Kidney (tissue), 13 donors: ENCODE measurements at regions not wholly inside any gene's neighbourhood (a gene's known extent, or its start where the extent isn't known, plus 50 kb on each side); places are given as distances from the start of the nearest gene placed in this dataset.
A peak's percentile ranks its signal among the peaks of the same experiment; 100 is the strongest.

Source experiments
- DNase-seq, 5 donors: peaks; one replicate each; pipeline ENCODE4 v3.0.0-alpha.2; 2013 to 2020
- FAIRE-seq: peaks from 2 replicates; lab custom pipeline; 2012; peaks lifted over from hg19 to GRCh38; lab: Jason Lieb, UNC
- H3K27ac ChIP-seq, 2 donors: one replicate each; pipeline ENCODE4 v1.7.0; 2013; ENCODE audit warnings: low read depth in 2 of 2, low read length in 2 of 2, inconsistent platforms in 1 of 2
- H3K27me3 ChIP-seq: one replicate; pipeline ENCODE4 v1.7.1; 2013; ENCODE audit warnings: low read length, inconsistent platforms; ENCODE audit not compliant: control insufficient read depth, insufficient read depth
- H3K36me3 ChIP-seq, 3 donors: one replicate each; pipeline versions ENCODE4 v1.7.0 to v1.7.1; 2013; ENCODE audit warnings: low read length in 3 of 3, control low read depth in 1 of 3, inconsistent platforms in 1 of 3; ENCODE audit not compliant: insufficient read depth in 3 of 3, control insufficient read depth in 2 of 3
- H3K4me1 ChIP-seq, 3 donors: one replicate each; pipeline versions ENCODE4 v1.7.0 to v1.7.1; 2013; ENCODE audit warnings: low read length in 3 of 3, inconsistent platforms in 1 of 3, low read depth in 1 of 3; ENCODE audit not compliant: control insufficient read depth in 2 of 3, insufficient read depth in 2 of 3
- H3K4me3 ChIP-seq, 3 donors: one replicate each; pipeline versions ENCODE4 v1.7.0 to v1.8.1; 2013; ENCODE audit warnings: low read length in 3 of 3, control low read depth in 1 of 3, inconsistent platforms in 1 of 3
- H3K9ac ChIP-seq, 3 donors: one replicate each; pipeline versions ENCODE4 v1.7.0 to v1.7.1; 2013; ENCODE audit warnings: low read length in 3 of 3, control low read depth in 1 of 3, inconsistent platforms in 1 of 3
- H3K9me3 ChIP-seq, 3 donors: one replicate each; pipeline versions ENCODE4 v1.7.0 to v1.7.1; 2013; ENCODE audit warnings: low read length in 3 of 3, control low read depth in 1 of 3, inconsistent platforms in 1 of 3; ENCODE audit not compliant: control insufficient read depth in 2 of 3, insufficient read depth in 1 of 3
- intact Hi-C: fragments of 100-400 bp; cut with DNase I; formaldehyde crosslinking; loops from one replicate; pipeline ENCODE4 v1.11.1; 2022
- TF ChIP-seq, protein P1 (sequence below): IDR thresholded peaks from 3 replicates; pipeline ENCODE4 v1.5.1; 2012; ENCODE audit warnings: mild to moderate bottlenecking, moderate library complexity, borderline replicate concordance; ENCODE audit not compliant: insufficient read depth; ENCODE audit errors: extremely low read depth
- donor health status: control.
- donor health status: control.
- donor health status: control.
- donor health status: control.
- donor health status: control.
- donor health status: DM: yes; HTN: yes; CAD: no.
- donor health status: Normal renal cell carcinoma (clear cell type).

DNA sequence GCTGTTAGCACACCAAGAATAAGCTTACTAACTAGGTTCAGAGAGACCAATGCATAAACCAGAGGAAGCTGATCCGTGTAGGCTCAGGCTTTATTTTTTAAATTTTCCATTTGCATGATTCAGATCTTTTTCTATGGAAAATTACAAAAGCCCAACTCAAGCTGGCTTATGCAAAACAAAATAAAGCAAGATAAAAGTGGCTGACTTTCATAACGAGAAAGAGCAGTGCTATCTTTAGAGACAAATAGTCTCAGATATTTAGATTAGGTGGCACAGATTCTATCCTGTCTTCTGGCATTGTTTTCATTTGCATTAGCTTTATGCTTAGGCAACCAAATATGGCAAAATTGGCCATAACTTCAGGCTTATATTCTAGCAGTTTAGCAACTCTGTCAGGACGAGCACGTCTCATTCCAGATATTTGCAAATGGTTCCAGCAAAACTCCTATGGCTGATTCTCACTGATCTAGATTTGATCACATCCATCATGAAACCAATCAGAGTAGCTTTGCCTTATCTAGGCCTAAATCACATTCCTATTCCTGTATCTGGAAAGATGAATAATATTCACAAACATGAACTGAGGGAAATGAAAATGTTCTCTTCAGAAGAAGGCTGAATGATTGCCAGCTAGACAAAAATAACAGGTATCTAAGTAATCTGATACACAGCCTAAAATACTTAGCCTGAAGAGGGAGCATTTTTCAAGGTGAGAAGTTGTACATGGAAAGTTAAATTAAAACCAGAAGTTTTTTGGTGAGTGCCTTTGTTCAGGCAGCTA is 216.4 kb upstream of the DPPA4 start:
- TF ChIP-seq, protein P1, sequence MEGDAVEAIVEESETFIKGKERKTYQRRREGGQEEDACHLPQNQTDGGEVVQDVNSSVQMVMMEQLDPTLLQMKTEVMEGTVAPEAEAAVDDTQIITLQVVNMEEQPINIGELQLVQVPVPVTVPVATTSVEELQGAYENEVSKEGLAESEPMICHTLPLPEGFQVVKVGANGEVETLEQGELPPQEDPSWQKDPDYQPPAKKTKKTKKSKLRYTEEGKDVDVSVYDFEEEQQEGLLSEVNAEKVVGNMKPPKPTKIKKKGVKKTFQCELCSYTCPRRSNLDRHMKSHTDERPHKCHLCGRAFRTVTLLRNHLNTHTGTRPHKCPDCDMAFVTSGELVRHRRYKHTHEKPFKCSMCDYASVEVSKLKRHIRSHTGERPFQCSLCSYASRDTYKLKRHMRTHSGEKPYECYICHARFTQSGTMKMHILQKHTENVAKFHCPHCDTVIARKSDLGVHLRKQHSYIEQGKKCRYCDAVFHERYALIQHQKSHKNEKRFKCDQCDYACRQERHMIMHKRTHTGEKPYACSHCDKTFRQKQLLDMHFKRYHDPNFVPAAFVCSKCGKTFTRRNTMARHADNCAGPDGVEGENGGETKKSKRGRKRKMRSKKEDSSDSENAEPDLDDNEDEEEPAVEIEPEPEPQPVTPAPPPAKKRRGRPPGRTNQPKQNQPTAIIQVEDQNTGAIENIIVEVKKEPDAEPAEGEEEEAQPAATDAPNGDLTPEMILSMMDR: no peak
- no peak overlapping the region for H3K4me3 ChIP-seq
- intact Hi-C loops: no loop called here
- no peak for FAIRE-seq
- H3K36me3 ChIP-seq: no peaks in the 10 kb centered on the region
- peak overlapping the region in 1 of 2 donors; percentile 29 for H3K27ac ChIP-seq
- no peak for DNase-seq
- no peaks in the 10 kb centered on the region for H3K27me3 ChIP-seq
- no peaks in the 10 kb centered on the region for H3K9me3 ChIP-seq
- H3K9ac ChIP-seq: no peak overlapping the region
- no peaks in the 10 kb centered on the region for H3K4me1 ChIP-seq

DNA sequence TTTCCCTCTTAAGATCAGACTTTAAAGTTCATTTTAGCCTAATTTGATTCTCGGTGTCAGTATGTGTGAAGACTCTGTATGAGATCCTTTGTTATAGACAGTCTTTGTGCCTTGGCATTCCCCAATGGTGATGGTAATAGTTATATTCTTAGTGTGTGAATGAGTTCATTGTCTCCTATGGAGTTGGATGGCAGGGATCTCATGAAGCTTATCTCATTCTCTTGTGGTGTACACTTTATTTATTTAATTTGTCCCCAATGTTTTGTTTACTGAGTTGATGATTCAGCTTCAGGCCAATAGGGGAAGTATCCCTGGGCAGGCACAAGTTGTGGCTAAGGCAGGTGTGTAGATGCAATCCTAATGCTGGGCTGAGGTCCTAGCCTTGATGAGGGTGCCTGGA is 222.0 kb upstream of the DPPA4 start:
- no peak overlapping the region for H3K27ac ChIP-seq
- H3K27me3 ChIP-seq: no peaks in the 10 kb centered on the region
- no peak for DNase-seq
- no peaks in the 10 kb centered on the region for H3K9me3 ChIP-seq
- H3K4me3 ChIP-seq: no peak overlapping the region
- H3K4me1 ChIP-seq: no peaks in the 10 kb centered on the region
- TF ChIP-seq, protein P1: no peak
- no peak for FAIRE-seq
- no peaks in the 10 kb centered on the region for H3K36me3 ChIP-seq
- no peak overlapping the region for H3K9ac ChIP-seq
- intact Hi-C loops: no loop called here

DNA sequence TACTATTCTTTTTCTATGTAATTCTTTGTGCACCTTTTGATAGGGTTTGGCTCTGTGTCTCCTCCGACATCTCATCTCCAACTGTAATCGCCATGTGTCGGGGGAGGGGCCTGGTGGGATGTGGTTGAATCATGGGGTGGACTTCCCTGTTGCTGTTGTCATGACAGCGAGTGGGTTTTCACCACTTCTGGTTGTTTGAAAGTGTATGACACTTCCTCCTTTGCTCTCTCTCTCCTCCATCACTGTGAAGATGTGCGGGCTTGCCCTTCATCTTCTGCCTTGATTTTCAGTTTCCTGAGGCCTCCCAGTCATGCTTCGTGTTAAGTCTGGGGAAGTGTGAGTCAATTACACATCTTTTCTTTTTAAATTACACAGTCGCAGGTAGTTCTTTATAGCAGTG is 225.8 kb upstream of the DPPA4 start:
- no peaks in the 10 kb centered on the region for H3K36me3 ChIP-seq
- H3K9me3 ChIP-seq: no peaks in the 10 kb centered on the region
- TF ChIP-seq, protein P1: no peak
- no peaks in the 10 kb centered on the region for H3K27me3 ChIP-seq
- FAIRE-seq: no peak
- intact Hi-C loops: no loop called here
- no peak for DNase-seq
- H3K4me3 ChIP-seq: no peak overlapping the region
- H3K4me1 ChIP-seq: no peaks in the 10 kb centered on the region
- H3K9ac ChIP-seq: no peak overlapping the region
- H3K27ac ChIP-seq: no peak overlapping the region
